ENCODE measurements at regions not wholly inside any gene's neighbourhood (a gene's known extent, or its start where the extent isn't known, plus 50 kb on each side); places are given as distances from the start of the nearest gene placed in this dataset.

DNA sequence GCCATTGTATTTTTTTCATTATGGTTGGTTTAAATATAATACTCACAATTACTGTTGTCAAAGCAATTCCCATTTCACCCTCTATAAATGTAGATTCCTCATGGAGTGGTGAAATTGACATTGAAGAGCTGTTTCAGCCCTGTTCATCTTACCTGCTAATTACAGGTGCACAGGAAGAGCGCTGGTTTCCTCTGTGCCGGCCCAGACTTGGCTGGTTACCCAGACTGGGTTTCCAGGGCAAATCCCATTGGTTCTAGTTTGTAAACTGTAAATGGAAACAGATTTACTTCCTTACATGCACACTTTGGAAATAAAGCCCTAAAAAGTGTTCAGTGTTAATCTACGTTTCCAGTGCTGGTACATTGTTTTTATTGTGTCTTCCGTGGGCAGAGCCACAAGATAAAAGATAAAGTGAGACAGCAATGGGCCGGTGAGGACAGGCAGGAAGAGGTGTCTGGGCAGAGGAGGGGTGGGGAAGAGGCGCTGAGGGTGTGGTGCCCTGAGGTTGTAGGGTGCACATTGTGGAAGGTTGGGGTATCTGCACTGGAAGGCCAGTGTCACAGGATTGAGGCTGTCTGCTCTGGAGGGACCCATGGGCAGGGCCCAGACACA is 71.6 kb upstream of the ZPBP start:
- Mint-ChIP-seq H3K27me3 (ENCODE audit: insufficient read depth) (no peaks in the 10 kb centered on the region; the same call in 1 of the 2 replicates), H3K9me3 (peaks cover 6% of the 10 kb centered on the region; the same call in 1 of the 2 replicates), H3K4me1 (ENCODE audit: low read depth) (no peaks in the 10 kb centered on the region), H3K27ac (no peak overlapping the region), H3K36me3 (ENCODE audit: low read depth) (no peaks in the 10 kb centered on the region), H3K4me3 (no peak overlapping the region)
- TF ChIP-seq, protein P1, sequence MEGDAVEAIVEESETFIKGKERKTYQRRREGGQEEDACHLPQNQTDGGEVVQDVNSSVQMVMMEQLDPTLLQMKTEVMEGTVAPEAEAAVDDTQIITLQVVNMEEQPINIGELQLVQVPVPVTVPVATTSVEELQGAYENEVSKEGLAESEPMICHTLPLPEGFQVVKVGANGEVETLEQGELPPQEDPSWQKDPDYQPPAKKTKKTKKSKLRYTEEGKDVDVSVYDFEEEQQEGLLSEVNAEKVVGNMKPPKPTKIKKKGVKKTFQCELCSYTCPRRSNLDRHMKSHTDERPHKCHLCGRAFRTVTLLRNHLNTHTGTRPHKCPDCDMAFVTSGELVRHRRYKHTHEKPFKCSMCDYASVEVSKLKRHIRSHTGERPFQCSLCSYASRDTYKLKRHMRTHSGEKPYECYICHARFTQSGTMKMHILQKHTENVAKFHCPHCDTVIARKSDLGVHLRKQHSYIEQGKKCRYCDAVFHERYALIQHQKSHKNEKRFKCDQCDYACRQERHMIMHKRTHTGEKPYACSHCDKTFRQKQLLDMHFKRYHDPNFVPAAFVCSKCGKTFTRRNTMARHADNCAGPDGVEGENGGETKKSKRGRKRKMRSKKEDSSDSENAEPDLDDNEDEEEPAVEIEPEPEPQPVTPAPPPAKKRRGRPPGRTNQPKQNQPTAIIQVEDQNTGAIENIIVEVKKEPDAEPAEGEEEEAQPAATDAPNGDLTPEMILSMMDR (IDR thresholded peaks at IDR 0.05) = no peak
- no peak for DNase-seq

DNA sequence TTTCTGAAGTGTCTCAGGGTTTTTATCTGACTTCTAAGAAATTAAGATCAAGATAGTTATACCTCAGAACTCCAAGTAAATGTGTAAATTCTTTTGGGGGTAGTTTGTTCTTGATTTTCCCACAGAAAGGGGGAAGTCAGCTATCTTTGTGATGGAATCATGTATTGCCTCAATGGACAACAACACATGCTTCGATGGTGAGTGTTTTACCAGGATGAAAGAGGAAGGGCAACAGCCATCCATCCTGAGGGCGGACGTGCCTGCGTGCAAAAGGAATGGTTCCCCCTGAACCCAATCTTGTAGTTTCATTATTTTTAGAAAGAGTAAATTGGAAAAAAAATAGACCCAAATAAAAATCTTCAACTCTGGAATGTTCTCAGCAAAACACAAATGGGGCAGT is 67.2 kb upstream of the ZPBP start:
- H3K36me3 Mint-ChIP-seq (ENCODE audit: low read depth) = no peaks in the 10 kb centered on the region
- TF ChIP-seq, protein P1 (IDR thresholded peaks at IDR 0.05) = no peak
- no peak overlapping the region for H3K27ac Mint-ChIP-seq
- no peaks in the 10 kb centered on the region for H3K4me1 Mint-ChIP-seq (ENCODE audit: low read depth)
- DNase-seq = no peak
- no peaks in the 10 kb centered on the region; the same call in 1 of the 2 replicates for H3K9me3 Mint-ChIP-seq
- H3K4me3 Mint-ChIP-seq = no peak overlapping the region
- peaks cover 2% of the 10 kb centered on the region; the same call in 1 of the 2 replicates for H3K27me3 Mint-ChIP-seq (ENCODE audit: insufficient read depth)

DNA sequence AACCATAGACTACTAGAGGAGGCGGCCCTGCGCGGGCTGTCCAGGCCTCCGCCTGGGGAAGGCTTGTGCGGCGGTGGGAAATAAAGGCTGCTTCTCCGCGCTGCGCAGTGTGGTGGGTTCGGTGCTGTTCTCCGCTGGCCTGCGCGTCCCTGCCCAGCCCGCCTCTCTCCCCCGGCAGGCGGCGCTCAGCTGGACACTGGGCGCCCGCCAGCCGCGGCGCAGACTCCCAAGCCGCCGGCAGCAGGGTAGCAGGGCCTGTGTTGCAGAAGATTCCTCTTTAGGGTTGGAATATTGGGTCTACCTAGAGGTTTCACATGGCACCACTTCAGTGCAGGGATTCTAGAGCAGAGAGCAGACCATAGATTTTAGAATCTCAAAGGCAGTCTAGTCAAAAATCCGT is 66.1 kb upstream of the ZPBP start:
- no peaks in the 10 kb centered on the region for H3K36me3 Mint-ChIP-seq (ENCODE audit: low read depth)
- TF ChIP-seq, protein P1 (IDR thresholded peaks at IDR 0.05) = no peak
- DNase-seq = no peak
- no peaks in the 10 kb centered on the region; the same call in 1 of the 2 replicates for H3K9me3 Mint-ChIP-seq
- peaks cover 2% of the 10 kb centered on the region; the same call in 1 of the 2 replicates for H3K27me3 Mint-ChIP-seq (ENCODE audit: insufficient read depth)
- H3K4me1 Mint-ChIP-seq (ENCODE audit: low read depth) = no peaks in the 10 kb centered on the region
- no peak overlapping the region for H3K4me3 Mint-ChIP-seq
- no peak overlapping the region for H3K27ac Mint-ChIP-seq

DNA sequence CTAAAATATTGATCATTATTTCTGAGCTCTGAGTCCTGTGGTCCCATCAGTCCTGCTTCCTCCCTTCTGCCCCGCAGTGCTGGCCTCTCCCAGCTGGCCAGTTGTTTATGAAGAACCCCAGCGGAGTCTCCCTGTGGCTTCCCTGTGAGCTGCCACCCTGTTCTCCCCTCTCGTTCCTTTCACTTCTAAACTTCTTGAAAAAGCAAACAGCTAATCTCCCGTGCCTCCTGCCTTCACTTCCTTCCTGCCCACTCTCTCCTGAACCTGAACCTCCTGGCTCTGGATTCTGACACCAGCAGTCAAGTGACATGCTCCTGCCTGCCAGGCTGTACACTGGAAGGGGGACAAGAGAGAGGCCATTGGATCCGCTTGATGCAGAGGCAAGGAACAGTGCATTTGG is 63.7 kb upstream of the ZPBP start:
- H3K9me3 Mint-ChIP-seq = no peaks in the 10 kb centered on the region; the same call in 1 of the 2 replicates
- TF ChIP-seq, protein P1 (IDR thresholded peaks at IDR 0.05) = no peak
- no peaks in the 10 kb centered on the region for H3K36me3 Mint-ChIP-seq (ENCODE audit: low read depth)
- H3K27ac Mint-ChIP-seq = no peak overlapping the region; the same call in 1 of the 2 replicates
- no peak overlapping the region for H3K4me3 Mint-ChIP-seq
- H3K4me1 Mint-ChIP-seq (ENCODE audit: low read depth) = no peaks in the 10 kb centered on the region
- peaks cover 2% of the 10 kb centered on the region; the same call in 1 of the 2 replicates for H3K27me3 Mint-ChIP-seq (ENCODE audit: insufficient read depth)
- no peak for DNase-seq

DNA sequence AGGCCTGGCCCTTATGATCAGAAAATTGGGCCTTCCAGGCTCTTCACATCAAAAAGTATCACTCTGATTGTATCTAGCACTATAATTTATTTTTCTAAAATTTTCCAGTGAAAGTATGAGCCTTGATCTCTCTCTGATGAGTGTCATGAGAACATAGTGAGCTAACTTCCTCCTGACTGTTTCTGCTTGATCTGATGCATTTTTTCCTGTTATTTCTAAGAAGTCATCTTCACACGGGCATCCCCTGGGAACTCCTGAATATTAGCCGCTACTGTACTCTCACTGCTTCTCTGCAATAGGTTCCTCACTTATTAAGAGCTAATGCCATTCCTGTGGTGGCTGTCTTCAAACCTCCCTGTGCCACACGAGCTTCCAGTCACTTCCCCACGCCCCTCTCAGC is 63.1 kb upstream of the ZPBP start:
- H3K9me3 Mint-ChIP-seq = no peaks in the 10 kb centered on the region; the same call in 1 of the 2 replicates
- H3K27me3 Mint-ChIP-seq (ENCODE audit: insufficient read depth) = peaks cover 2% of the 10 kb centered on the region; the same call in 1 of the 2 replicates
- DNase-seq = no peak
- TF ChIP-seq, protein P1 (IDR thresholded peaks at IDR 0.05) = no peak
- no peak overlapping the region for H3K27ac Mint-ChIP-seq
- H3K36me3 Mint-ChIP-seq (ENCODE audit: low read depth) = no peaks in the 10 kb centered on the region
- H3K4me3 Mint-ChIP-seq = no peak overlapping the region
- H3K4me1 Mint-ChIP-seq (ENCODE audit: low read depth) = no peaks in the 10 kb centered on the region

All from HFFc6 (cell line).